GM12878 (cell line): ENCODE measurements at regions not wholly inside any gene's neighbourhood (a gene's known extent, or its start where the extent isn't known, plus 50 kb on each side); places are given as distances from the start of the nearest gene placed in this dataset.

ENCODE experiments used
- ATAC-seq: fragments of 200-7000 bp; cut with Tn5 transposase; 3 replicates; pipeline ENCODE4 v1.9.1; 2020; ENCODE audit warnings: mild to moderate bottlenecking, moderate library complexity
- BruUV-seq: library from RNA; stranded (reverse); fragments of 400-500 nt; replicated peaks from 2 replicates; lab custom pipeline; 2021; lab: Mats Ljungman, UMichigan
- CTCF ChIA-PET: fragments of 300-600 bp; sonication (Branson Sonifier 250); formaldehyde crosslinking; extraction: SDS; loops from one replicate; lab custom pipeline; 2021; ENCODE audit warnings: inconsistent platforms; lab: Yijun Ruan, JAX
- POLR2A ChIA-PET: fragments of 350-600 bp; formaldehyde crosslinking; extraction: SDS; loops from one replicate; lab custom pipeline; 2021; ENCODE audit warnings: inconsistent platforms; lab: Charles Lee
- RAD21 ChIA-PET: fragments of 300-600 bp; sonication (Branson Sonifier 250); formaldehyde crosslinking; loops from one replicate; lab custom pipeline; 2023; ENCODE audit warnings: antibody characterized with exemption; ENCODE audit not compliant: unreplicated experiment; lab: Charles Lee
- SMC1A ChIA-PET: fragments of 300-600 bp; sonication (Branson Sonifier 250); formaldehyde crosslinking; loops from one replicate; lab custom pipeline; 2023; ENCODE audit not compliant: unreplicated experiment, uncharacterized antibody; lab: Charles Lee
- DNase-seq: peaks from one replicate; pipeline ENCODE4 v3.0.0-alpha.2; 2011; ENCODE audit warnings: low read depth, low spot score
- FAIRE-seq: peaks from 3 replicates; lab custom pipeline; 2011; peaks lifted over from hg19 to GRCh38; lab: Jason Lieb, UNC
- H2AFZ ChIP-seq: 2 replicates; pipeline ENCODE4 v1.6.0; 2011; ENCODE audit warnings: low read depth, low read length, control low read depth; ENCODE audit not compliant: control insufficient read depth
- H3K27ac ChIP-seq: 2 replicates; pipeline ENCODE4 v1.5.1; 2011; ENCODE audit warnings: control low read depth; ENCODE audit not compliant: control insufficient read depth, insufficient read depth
- H3K27me3 ChIP-seq, 2 experiments: replicated peaks in 1 of 2; 2 replicates each; pipeline versions ENCODE4 v1.6.0 to v1.6.1; 2011; ENCODE audit warnings: low read length in 1 of 2; ENCODE audit not compliant: control insufficient read depth in 2 of 2, insufficient read depth in 2 of 2
- H3K36me3 ChIP-seq, 2 experiments: 2 replicates each; pipeline ENCODE4 v1.5.1; 2011; ENCODE audit warnings: low read length in 1 of 2; ENCODE audit not compliant: control insufficient read depth in 2 of 2, insufficient read depth in 2 of 2
- H3K4me1 ChIP-seq: 2 replicates; pipeline ENCODE4 v1.6.1; 2011; ENCODE audit warnings: mild to moderate bottlenecking, low read length, moderate library complexity, mixed read lengths; ENCODE audit not compliant: control insufficient read depth, insufficient read depth
- H3K4me2 ChIP-seq: 2 replicates; pipeline ENCODE4 v1.6.0; 2011; ENCODE audit warnings: control low read depth; ENCODE audit not compliant: control insufficient read depth, insufficient read depth
- H3K4me3 ChIP-seq: fragments of 200-600 bp; sonication (generic); 2 replicates; pipeline ENCODE4 v1.5.1; 2016
- H3K79me2 ChIP-seq: 2 replicates; pipeline ENCODE4 v1.6.0; 2011; ENCODE audit warnings: low read length; ENCODE audit not compliant: control insufficient read depth, insufficient read depth
- H3K9ac ChIP-seq: 2 replicates; pipeline ENCODE4 v1.8.0; 2011; ENCODE audit warnings: low read length, control low read depth, mixed read lengths; ENCODE audit not compliant: control insufficient read depth, insufficient read depth
- H3K9me3 ChIP-seq: replicated peaks from 3 replicates; pipeline ENCODE4 v1.5.1; 2011; ENCODE audit warnings: mild to moderate bottlenecking, low read length; ENCODE audit not compliant: control insufficient read depth, insufficient read depth
- H4K20me1 ChIP-seq: 2 replicates; pipeline ENCODE4 v1.6.0; 2011; ENCODE audit not compliant: control insufficient read depth, insufficient read depth
- CEBPZ ChIP-seq: fragments of 150-350 bp; IDR thresholded peaks from 2 replicates; pipeline ENCODE4 v1.6.1; 2016; ENCODE audit warnings: low read depth, low read length
- CREM ChIP-seq: IDR thresholded peaks from 2 replicates; pipeline ENCODE4 v1.6.1; 2014; ENCODE audit warnings: antibody characterized with exemption, low read depth
- EP300 ChIP-seq, 2 experiments: fragments of 150-350 bp in 1 of 2; IDR thresholded peaks; 2 replicates each; pipeline ENCODE4 v1.6.1; 2011 to 2012; ENCODE audit warnings: low read depth in 2 of 2, low read length in 2 of 2, borderline replicate concordance in 1 of 2, improper control_type of control experiment in 1 of 2, inconsistent platforms in 1 of 2; ENCODE audit not compliant: control insufficient read depth in 1 of 2
- FOS ChIP-seq: IDR thresholded peaks from 3 replicates; pipeline ENCODE4 v1.6.1; 2011; ENCODE audit warnings: borderline replicate concordance; ENCODE audit not compliant: insufficient read length; ENCODE audit errors: extremely low read depth
- GATAD2B ChIP-seq: fragments of 450-650 bp; conservative IDR thresholded peaks from 2 replicates; pipeline ENCODE4 v1.6.1; 2017; ENCODE audit warnings: low read depth, mild to moderate bottlenecking, moderate library complexity
- IKZF2 ChIP-seq, 2 experiments: fragments of 450-650 bp; IDR thresholded peaks; 2 replicates each; pipeline ENCODE4 v1.6.1; 2017; ENCODE audit warnings: mild to moderate bottlenecking in 2 of 2, moderate library complexity in 2 of 2
- JUNB ChIP-seq: IDR thresholded peaks from 2 replicates; pipeline ENCODE4 v1.6.1; 2016; ENCODE audit warnings: antibody characterized with exemption, mild to moderate bottlenecking
- NFYB ChIP-seq: IDR thresholded peaks from 2 replicates; pipeline ENCODE4 v1.6.1; 2011; ENCODE audit warnings: low read depth, mild to moderate bottlenecking, low read length, improper control_type of control experiment, moderate library complexity; ENCODE audit not compliant: insufficient read depth
- NKRF ChIP-seq: fragments of 450-650 bp; conservative IDR thresholded peaks from 2 replicates; pipeline ENCODE4 v1.6.1; 2017; ENCODE audit warnings: mild to moderate bottlenecking, moderate library complexity
- PAX5 ChIP-seq: IDR thresholded peaks from 2 replicates; pipeline ENCODE4 v1.6.1; 2011; ENCODE audit warnings: low read depth, low read length, borderline replicate concordance
- RAD21 ChIP-seq: IDR thresholded peaks from 2 replicates; pipeline ENCODE4 v1.6.1; 2011; ENCODE audit warnings: mild to moderate bottlenecking, low read depth, low read length, moderate library complexity; ENCODE audit not compliant: insufficient read depth
- TCF3 ChIP-seq: IDR thresholded peaks from 2 replicates; pipeline ENCODE4 v1.6.1; 2012; ENCODE audit warnings: low read depth, mild to moderate bottlenecking, low read length, borderline replicate concordance; ENCODE audit not compliant: insufficient read depth
- YY1 ChIP-seq: IDR thresholded peaks from 2 replicates; pipeline ENCODE4 v1.6.1; 2011; ENCODE audit warnings: low read depth, mild to moderate bottlenecking, low read length
- ZNF207 ChIP-seq: fragments of 450-650 bp; IDR thresholded peaks from 2 replicates; pipeline ENCODE4 v1.6.1; 2014; ENCODE audit warnings: antibody characterized with exemption, mild to moderate bottlenecking, borderline replicate concordance
- WGBS: methylation state at CpG from one replicate; pipeline ENCODE4 v1.1.6; 2016; ENCODE audit warnings: low lambda C conversion rate; ENCODE audit not compliant: insufficient replicate concordance, insufficient coverage; ENCODE audit errors: missing lambda C conversion rate; 5-methylcytosine and 5-hydroxymethylcytosine counted together
- in situ Hi-C: fragments of 300-500 bp; cut with MboI; formaldehyde crosslinking; loops from 9 replicates; pipeline ENCODE4 v1.14.3; 2018; ENCODE audit warnings: mixed read lengths
- intact Hi-C: fragments of 100-400 bp; cut with micrococcal nuclease; formaldehyde crosslinking; loops from one replicate; pipeline ENCODE4 v1.14.2; 2022; ENCODE audit not compliant: unreplicated experiment
- TF ChIP-seq, protein P1 (sequence below): fragments of 450-650 bp; IDR thresholded peaks from 2 replicates; pipeline ENCODE4 v1.6.1; 2016; ENCODE audit warnings: mild to moderate bottlenecking, moderate library complexity, borderline replicate concordance

DNA sequence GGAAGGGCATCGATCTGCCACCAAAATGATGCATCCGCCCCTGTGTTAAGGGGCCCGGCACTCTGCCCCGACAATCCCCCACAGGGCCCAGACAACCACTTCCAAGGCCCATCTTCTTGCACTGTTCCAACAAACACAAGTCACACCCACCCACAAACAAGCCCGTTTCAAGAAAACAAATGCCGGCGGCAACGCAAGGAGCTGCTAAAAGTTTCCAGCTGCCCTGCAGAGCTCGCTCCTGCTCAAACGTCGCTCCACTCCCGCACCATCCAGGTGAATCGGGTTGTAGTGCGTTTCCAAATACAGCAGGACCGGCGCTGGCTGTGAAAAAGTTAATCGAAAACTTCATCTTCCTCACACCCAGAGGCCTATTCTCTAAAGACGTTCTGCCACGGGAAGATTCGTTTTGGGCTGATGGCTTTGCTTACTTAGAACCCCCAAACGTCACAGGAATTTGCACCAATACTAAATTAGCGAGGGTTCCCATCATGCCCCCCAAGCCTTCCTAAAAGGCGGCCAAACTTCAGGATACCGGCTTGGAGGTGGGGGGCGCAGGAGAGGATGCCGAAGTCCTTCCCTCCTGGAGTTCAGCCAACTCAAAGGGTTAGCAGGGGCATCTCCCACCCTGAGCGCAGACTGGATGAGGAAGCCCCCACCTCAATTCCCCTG, 107.4 kb upstream of the DOCK9 start:
- no peak for FAIRE-seq
- ChIA-PET POLR2A (no interaction called here), CTCF (no interaction called here), RAD21 (no interaction called here), SMC1A (no interaction called here)
- intact Hi-C loops (no loop called here), in situ Hi-C loops (no loop called here)
- H3K9ac ChIP-seq, result no peak overlapping the region
- H3K9me3 ChIP-seq, result no peaks in the 10 kb centered on the region
- BruUV-seq, result no TSS peak
- DNase-seq, result no peak
- H3K79me2 ChIP-seq, result no peaks in the 10 kb centered on the region
- WGBS, result 61% methylated on average over 26 of the region's 27 CpGs
- peaks cover 0 to 1% of the 10 kb centered on the region in 2 experiments; a peak in 1 of 4 replicates for H3K27me3 ChIP-seq
- ATAC-seq, result no peak
- H3K36me3 ChIP-seq, result no peaks in the 10 kb centered on the region
- no peak overlapping the region; the same call in 1 of the 2 replicates for H3K4me3 ChIP-seq
- H4K20me1 ChIP-seq, result no peaks in the 10 kb centered on the region
- no peak overlapping the region for H3K27ac ChIP-seq
- no peak overlapping the region for H2AFZ ChIP-seq
- H3K4me2 ChIP-seq, result peak overlapping the region; percentile 47
- peaks cover 8% of the 10 kb centered on the region for H3K4me1 ChIP-seq
- TF ChIP-seq TCF3, result no peak
- no peak for TF ChIP-seq CEBPZ
- TF ChIP-seq PAX5, result no peak
- no peak for TF ChIP-seq GATAD2B
- TF ChIP-seq JUNB, result no peak
- TF ChIP-seq CREM, result no peak
- TF ChIP-seq FOS, result no peak
- no peak for TF ChIP-seq IKZF2 (IDR thresholded peaks at IDR 0.05)
- TF ChIP-seq ZNF207, result no peak
- TF ChIP-seq NFYB, result no peak
- no peak for TF ChIP-seq RAD21
- TF ChIP-seq, protein P1, sequence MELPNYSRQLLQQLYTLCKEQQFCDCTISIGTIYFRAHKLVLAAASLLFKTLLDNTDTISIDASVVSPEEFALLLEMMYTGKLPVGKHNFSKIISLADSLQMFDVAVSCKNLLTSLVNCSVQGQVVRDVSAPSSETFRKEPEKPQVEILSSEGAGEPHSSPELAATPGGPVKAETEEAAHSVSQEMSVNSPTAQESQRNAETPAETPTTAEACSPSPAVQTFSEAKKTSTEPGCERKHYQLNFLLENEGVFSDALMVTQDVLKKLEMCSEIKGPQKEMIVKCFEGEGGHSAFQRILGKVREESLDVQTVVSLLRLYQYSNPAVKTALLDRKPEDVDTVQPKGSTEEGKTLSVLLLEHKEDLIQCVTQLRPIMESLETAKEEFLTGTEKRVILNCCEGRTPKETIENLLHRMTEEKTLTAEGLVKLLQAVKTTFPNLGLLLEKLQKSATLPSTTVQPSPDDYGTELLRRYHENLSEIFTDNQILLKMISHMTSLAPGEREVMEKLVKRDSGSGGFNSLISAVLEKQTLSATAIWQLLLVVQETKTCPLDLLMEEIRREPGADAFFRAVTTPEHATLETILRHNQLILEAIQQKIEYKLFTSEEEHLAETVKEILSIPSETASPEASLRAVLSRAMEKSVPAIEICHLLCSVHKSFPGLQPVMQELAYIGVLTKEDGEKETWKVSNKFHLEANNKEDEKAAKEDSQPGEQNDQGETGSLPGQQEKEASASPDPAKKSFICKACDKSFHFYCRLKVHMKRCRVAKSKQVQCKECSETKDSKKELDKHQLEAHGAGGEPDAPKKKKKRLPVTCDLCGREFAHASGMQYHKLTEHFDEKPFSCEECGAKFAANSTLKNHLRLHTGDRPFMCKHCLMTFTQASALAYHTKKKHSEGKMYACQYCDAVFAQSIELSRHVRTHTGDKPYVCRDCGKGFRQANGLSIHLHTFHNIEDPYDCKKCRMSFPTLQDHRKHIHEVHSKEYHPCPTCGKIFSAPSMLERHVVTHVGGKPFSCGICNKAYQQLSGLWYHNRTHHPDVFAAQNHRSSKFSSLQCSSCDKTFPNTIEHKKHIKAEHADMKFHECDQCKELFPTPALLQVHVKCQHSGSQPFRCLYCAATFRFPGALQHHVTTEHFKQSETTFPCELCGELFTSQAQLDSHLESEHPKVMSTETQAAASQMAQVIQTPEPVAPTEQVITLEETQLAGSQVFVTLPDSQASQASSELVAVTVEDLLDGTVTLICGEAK, result no peak
- no peak for TF ChIP-seq YY1
- TF ChIP-seq NKRF, result no peak
- no peak for TF ChIP-seq EP300 (IDR thresholded peaks at IDR 0.05; ENCODE audit: borderline replicate concordance in 1 of 2, control insufficient read depth in 1 of 2, low read depth in 2 of 2, low read length in 2 of 2)
